NCI-H748 (cell line): ENCODE measurements at regions not wholly inside any gene's neighbourhood (a gene's known extent, or its start where the extent isn't known, plus 50 kb on each side); places are given as distances from the start of the nearest gene placed in this dataset.

Experiments
- DNase-seq: peaks from one replicate; lab custom pipeline; 2025; ENCODE audit not compliant: unreplicated experiment; lab: John Stamatoyannopoulos, UW

DNA sequence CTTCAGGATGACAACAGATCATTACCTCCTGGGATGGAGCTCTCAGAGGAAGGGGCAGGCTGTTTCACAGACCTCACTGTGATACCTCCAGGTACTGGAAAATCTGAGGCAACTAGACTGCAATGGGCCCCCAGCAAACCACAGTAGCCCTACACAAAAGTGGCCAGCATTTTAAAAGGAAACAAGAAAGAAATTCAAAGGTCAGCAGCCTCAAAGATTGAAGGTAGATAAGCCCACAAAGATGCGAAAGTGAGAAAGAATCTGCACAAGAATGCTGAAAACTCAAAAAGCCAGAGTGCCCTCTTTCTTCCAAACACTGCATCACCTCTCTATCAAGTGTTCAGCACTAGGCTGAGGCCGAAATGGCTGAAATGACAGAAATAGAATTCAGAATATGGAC lies 499.5 kb upstream of the CHAC2 start:
- no peak for DNase-seq

DNA sequence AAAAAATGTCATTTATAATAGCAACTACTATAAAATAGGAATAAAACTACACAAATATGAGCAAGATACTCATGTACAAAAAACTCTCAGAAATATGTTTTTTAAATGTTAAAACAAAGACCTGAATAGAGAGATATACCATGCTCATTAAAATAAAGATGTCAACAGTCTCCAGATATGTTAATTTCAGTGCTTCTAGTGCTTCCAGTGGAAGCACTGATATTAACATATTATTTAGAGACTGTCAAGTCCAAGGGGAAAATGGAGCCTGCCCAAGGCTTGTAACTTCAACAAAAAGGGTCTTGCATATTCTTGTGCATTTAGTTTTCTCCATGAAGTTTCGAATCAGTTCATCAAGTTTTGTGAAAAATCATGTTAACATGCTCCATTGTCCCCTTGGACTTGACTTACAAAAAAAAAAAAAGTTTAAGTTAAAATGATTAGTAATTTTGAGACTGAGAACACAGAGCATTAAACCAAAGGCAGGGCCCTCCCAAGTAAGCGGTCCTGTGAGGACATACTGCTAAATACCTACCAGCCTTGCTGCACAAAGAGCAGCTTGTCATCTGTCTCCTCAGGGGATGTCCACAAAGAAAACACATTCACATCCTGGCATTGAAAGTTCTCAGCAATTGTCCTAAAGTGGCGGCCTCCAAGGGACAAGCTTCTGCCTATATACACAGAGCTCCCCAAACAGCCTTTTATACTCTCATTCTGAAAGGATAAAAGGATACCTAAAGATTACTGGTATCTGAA lies 501.9 kb upstream of the CHAC2 start:
- DNase-seq, result peak; percentile 14

DNA sequence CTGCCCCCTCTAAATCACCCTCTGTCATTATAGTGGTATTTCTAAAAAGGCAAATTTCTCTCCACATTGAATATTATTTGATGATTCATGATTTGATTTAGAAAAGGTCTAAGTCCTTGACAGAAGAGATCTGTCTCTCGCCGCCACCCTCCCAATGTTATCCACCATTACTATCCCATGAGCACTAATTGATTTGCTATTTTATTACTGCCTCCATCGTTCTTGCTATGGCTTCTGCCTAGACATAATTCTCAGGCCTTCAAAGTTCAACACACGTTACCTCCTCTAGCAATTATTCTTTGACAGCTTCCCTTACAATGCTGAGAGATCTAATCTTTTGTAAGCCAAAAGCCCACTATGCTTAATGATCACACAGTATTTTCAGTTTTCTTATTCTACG lies 507.0 kb upstream of the CHAC2 start:
- DNase-seq, result no peak

DNA sequence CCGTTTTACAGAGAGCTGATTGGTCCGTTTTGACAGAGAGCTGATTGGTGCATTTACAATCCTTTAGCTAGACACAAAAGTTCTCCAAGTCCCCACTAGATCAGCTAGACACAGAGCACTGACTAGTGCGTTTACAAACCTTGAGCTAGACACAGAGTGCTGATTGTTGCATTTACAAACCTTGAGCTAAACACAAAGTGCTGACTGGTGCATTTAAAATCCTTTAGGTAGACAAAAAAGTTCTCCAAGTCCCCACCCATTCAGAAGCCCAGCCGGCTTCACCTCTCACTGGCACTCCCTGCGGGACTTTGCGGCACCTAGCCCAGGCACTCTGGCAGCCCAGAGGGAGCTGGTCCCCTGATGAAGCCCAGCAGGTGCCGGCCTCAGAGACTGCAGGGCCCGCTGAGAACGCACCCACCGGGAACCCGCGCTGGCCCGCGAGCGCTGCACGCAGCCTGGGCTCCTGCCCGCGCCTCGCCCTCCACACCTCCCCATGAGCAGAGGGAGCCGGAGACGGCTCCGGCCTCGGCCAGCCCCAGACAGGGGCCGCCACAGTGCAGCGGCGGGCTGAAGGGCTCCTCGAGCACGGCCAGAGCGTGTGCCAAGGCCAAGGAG lies 508.1 kb upstream of the CHAC2 start:
- no peak for DNase-seq

- DNase-seq, result no peak
Measured at GRCh38 chr2:53257287-53257686, 510.3 kb upstream of the CHAC2 start.

GRCh38 chr2:53253244-53253643 lies 514.4 kb upstream of the CHAC2 start:
- no peak for DNase-seq

- DNase-seq, result peak; percentile 88
Measured at GRCh38 chr2:53252115-53252514, 515.5 kb upstream of the CHAC2 start.

DNA sequence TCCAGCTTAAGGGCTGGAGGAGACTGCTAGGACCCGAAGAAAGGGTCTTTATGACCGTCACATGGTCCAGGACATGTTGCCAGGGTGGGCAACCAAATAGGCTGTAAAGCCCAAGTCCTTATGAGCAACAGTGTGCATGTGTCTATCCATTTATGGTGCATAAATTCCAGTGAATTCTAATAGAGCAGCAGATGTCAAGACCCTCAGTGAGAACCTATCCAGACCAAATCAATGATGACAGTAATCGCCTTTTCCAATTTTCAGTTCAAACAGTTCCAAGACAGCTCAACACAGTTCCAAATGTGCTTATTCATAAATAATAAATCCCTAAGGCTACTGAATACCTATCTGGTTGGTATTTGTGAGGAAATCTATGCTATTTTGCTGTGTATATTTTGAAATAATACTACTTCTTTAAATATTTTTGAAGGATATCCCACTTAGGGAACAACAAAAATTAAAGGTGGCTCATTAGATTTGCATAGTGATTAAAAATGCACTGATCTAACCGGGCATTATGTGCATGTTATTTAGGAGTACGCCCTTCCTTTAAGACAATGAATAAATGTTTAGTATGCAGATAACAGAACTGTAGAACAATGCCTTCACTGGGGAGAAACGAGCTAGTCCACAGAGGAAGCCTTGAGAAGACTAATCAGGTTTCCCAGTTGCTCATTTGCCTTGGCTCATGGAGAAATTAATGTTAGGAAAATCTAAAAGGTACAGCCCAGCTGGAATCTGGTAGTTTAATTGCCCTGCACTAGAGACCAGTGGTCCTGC lies 519.5 kb upstream of the CHAC2 start:
- no peak for DNase-seq

- no peak for DNase-seq
Measured at GRCh38 chr2:53243430-53243829, 524.2 kb upstream of the CHAC2 start.

- DNase-seq, result peak; percentile 18
Measured at GRCh38 chr2:53242090-53242489, 525.5 kb upstream of the CHAC2 start.

DNA sequence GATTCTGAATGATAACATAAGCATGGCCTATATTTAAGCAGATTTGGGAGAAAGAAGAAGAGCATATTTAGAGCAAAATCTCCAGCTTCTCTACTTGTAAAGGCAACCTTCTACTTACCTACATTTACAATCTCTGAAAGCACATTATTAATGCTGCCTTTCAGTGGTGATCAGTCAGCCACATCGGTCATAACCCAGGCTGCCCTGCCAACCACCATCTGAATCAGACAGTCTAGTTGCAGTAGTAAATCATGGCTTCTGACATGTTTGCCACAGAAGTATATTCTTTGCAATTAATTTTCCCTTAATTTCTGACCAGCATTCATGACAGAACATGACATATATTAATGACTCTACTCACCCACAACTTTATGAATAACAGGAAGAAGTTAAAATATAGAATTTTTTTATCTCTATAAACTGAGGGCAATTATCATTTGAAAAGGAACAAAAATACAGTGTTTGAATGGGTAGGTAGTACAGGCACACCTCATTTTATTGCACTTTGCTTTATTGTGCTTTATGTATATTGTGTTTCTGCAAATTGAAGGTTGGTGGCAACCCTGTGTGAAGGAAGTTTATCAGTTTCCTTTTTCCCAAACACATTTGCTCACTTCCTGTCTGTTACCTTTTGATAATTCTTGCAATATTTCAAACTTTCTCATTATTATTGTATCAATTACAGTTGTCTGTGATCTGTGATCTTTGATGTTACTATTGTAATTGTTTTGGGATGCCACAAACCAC lies 531.6 kb upstream of the CHAC2 start:
- DNase-seq, result no peak

GRCh38 chr2:53234548-53234903 lies 533.1 kb upstream of the CHAC2 start:
- DNase-seq, result no peak

DNA sequence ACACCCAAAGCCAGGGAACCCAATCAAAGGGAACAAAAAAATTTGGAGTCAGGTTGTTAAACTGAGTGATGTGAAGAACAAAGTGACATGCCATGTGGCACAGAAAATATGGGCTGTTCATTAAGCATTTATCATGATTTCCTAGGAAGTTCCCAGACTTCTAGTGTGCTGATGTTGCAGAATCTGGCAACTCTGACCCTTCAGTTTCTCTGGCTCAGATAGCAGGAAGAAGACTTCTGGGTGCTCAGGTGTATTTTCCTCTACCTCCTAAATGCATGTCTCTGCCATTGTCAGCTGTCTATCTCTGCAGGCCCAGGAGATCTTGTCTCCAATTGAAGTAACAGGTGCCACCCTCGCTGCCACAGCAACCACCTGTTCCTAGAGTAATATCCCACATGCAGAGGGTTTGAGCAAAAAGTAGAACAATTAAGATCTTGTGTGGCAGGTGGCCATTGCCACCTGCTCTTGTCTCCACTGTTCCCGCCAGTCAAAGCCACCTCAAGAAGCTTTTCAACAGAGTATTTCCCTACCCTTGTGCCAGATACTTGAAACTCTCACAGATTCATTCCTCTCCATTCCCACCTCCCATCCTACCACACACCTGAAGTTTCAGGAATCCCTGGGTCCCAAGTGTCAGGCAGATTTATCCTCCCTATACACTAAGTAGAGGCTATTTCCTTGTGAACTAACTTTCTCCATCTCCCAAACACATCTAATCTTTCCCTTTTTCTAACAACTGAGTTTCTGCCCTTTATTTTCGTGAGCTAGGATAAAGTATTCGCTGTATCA lies 533.7 kb upstream of the CHAC2 start:
- DNase-seq, result peak; percentile 1

DNA sequence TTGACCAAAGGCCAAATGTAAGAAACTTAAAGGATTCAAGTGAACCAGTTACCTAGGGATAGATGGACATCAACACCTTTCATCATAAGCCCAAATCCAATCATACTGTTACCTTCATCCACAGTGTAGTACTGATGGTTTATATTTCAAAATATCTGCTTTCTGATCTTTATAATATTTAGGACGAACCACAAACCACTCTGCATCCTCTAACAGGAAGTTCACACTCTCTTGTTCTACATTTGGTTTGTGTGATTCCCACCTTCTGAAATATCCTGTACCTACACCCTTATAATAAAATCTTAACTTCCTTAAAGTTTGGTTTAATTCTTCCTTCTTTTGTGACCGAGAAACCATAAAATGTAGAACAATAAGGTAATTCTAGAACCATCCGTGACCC lies 535.7 kb upstream of the CHAC2 start:
- DNase-seq, result no peak

DNA sequence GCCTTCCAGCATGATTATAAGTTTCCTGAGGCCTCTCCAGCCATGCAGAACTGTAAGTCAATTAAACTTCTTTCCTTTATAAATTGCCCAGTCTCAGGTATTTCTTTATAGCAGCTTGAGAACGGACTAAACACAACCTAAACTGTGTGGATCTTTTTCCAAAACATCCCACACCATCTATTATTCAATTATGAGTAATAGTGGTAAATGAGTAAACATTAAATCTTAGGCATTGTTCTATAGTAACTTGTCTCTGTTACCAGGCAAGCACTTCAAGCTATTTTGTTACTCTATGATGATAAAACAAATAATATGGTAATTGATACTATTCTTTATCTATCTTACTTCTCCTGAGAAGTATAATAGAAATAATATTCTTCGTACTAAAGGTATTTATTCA lies 536.9 kb upstream of the CHAC2 start:
- no peak for DNase-seq

- DNase-seq, result no peak
Measured at GRCh38 chr2:53227535-53227934, 540.1 kb upstream of the CHAC2 start.

- DNase-seq, result no peak
Measured at GRCh38 chr2:53220969-53221368, 546.6 kb upstream of the CHAC2 start.

GRCh38 chr2:53217250-53217649 lies 550.4 kb upstream of the CHAC2 start:
- no peak for DNase-seq

DNA sequence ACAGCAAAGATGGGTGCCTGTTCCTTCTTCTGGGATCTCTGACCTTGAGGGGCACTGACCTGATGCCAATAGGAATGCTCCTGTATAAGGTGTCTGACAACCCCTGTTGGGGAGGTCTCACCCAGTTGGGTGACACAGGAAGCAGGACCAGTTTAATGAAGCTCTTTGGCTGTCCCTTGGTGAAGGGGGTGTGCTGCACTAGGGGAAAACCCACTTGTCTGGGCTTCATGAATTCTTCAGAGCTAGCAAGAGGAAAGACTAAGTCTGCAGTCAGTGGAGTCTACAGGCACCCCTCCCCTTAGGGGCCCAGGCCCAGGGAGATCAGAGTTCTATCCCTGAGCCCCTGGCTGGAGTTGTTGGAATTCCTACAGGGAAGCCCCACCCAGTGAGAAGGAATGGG lies 550.8 kb upstream of the CHAC2 start:
- no peak for DNase-seq

DNA sequence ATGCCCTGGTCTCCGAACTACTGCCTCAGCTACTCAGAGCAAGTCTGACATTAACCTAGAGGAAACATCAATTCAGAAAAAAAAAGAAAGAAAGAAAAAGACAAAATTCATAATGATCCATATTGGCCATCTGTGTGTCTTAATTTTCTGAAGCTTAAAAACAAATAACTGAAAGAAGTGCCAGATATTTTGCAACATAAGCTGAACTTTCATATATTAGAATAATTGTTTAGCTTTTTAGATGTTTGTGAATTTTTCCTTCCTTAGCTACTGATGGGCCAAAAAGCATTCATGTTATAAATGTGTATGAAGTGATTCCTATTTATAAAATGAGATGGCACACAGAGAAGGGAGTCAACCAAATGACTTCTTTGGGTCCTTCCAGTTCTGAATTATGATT lies 555.0 kb upstream of the CHAC2 start:
- DNase-seq, result no peak
